ENCODE measurements at regions not wholly inside any gene's neighbourhood (a gene's known extent, or its start where the extent isn't known, plus 50 kb on each side); places are given as distances from the start of the nearest gene placed in this dataset.

- TF ChIP-seq EZH2 (IDR thresholded peaks at IDR 0.05; ENCODE audit: low read length) (no peak), CTCF (optimal IDR thresholded peaks at IDR 0.05 in 1 of 3, IDR thresholded peaks at IDR 0.05 in 1 of 3, conservative IDR thresholded peaks at IDR 0.05 in 1 of 3; ENCODE audit: extremely low read depth in 1 of 3, insufficient read depth in 2 of 3, low read length in 3 of 3) (no peak)
These were observed 85.7 kb upstream of the CCDC190 start for GRCh38 chr1:162946701-162947100.
